ENCODE measurements at regions not wholly inside any gene's neighbourhood (a gene's known extent, or its start where the extent isn't known, plus 50 kb on each side); places are given as distances from the start of the nearest gene placed in this dataset.

- TF ChIP-seq CTCF (conservative IDR thresholded peaks at IDR 0.05; ENCODE audit: low read length) (no peak), EZH2phosphoT487 (IDR thresholded peaks at IDR 0.05; ENCODE audit: borderline replicate concordance) (no peak)
These were observed 227.6 kb upstream of the CARD18 start for GRCh38 chr11:105367129-105367528.
